ENCODE measurements at regions not wholly inside any gene's neighbourhood (a gene's known extent, or its start where the extent isn't known, plus 50 kb on each side); places are given as distances from the start of the nearest gene placed in this dataset.

- TF ChIP-seq CTCF (IDR thresholded peaks at IDR 0.05; ENCODE audit: low read length): no peak
- no peak for TF ChIP-seq EZH2phosphoT487 (IDR thresholded peaks at IDR 0.05; ENCODE audit: low read length)
- TF ChIP-seq EZH2 (optimal IDR thresholded peaks at IDR 0.05; ENCODE audit: low read depth, low read length): no peak
Observed at GRCh38 chr6:114739656-114740055, 396.8 kb upstream of the HS3ST5 start.
